Neural progenitor cell (in vitro differentiated cells): ENCODE measurements at regions not wholly inside any gene's neighbourhood (a gene's known extent, or its start where the extent isn't known, plus 50 kb on each side); places are given as distances from the start of the nearest gene placed in this dataset.

Experiments used
- CTCF ChIP-seq: fragments of 200-600 bp; sonication (generic); IDR thresholded peaks from 2 replicates; pipeline ENCODE4 v1.5.1; 2017; ENCODE audit warnings: antibody characterized with exemption, mild to moderate bottlenecking
- EZH2 ChIP-seq: fragments of 200-600 bp; sonication (generic); IDR thresholded peaks from 2 replicates; pipeline ENCODE4 v1.6.1; 2017; ENCODE audit warnings: antibody characterized with exemption, mild to moderate bottlenecking, moderate library complexity
- EZH2phosphoT487 ChIP-seq: fragments of 200-600 bp; sonication (generic); IDR thresholded peaks from 2 replicates; pipeline ENCODE4 v1.6.1; 2017; ENCODE audit warnings: antibody characterized with exemption

- TF ChIP-seq CTCF, result no peak
- TF ChIP-seq EZH2, result no peak
- TF ChIP-seq EZH2phosphoT487, result no peak
These were observed 145.3 kb upstream of the MBNL1 start for GRCh38 chr3:152123457-152123856.
